ENCODE measurements at regions not wholly inside any gene's neighbourhood (a gene's known extent, or its start where the extent isn't known, plus 50 kb on each side); places are given as distances from the start of the nearest gene placed in this dataset.

GRCh38 chr3:187533797-187534196 is 136.4 kb downstream of the SST start:
- TF ChIP-seq CTCF (tag by site-specific recombination; IDR thresholded peaks at IDR 0.05) (no peak), ZNF76 (tag by site-specific recombination; IDR thresholded peaks at IDR 0.05; ENCODE audit: borderline replicate concordance, low read depth) (no peak), HOXD13 (CRISPR knock-in tag; IDR thresholded peaks at IDR 0.05; ENCODE audit: borderline replicate concordance) (no peak), ZNF518A (tag by site-specific recombination; conservative IDR thresholded peaks at IDR 0.05; ENCODE audit: low read depth) (no peak), ZNF18 (tag by site-specific recombination; IDR thresholded peaks at IDR 0.05) (no peak), MYNN (tag by site-specific recombination; IDR thresholded peaks at IDR 0.05; ENCODE audit: borderline replicate concordance) (no peak), ZNF121 (tag by site-specific recombination; IDR thresholded peaks at IDR 0.05) (no peak), ZNF707 (tag by site-specific recombination; IDR thresholded peaks at IDR 0.05) (no peak), ZNF138 (tag by site-specific recombination; IDR thresholded peaks at IDR 0.05; ENCODE audit: borderline replicate concordance) (no peak), KLF10 (tag by site-specific recombination; IDR thresholded peaks at IDR 0.05) (no peak), KLF1 (tag by site-specific recombination; IDR thresholded peaks at IDR 0.05) (no peak)

Data from HEK293 (cell line).